Parathyroid adenoma (tissue), 2 donors: ENCODE measurements at regions not wholly inside any gene's neighbourhood (a gene's known extent, or its start where the extent isn't known, plus 50 kb on each side); places are given as distances from the start of the nearest gene placed in this dataset.
"Not testable (repeated sequence)": the region's sequence is repeated elsewhere in the genome, so short reads cannot be mapped to it uniquely, and the experiment has no call there.

Experiments used
- H2AFZ ChIP-seq: fragments of 300-600 bp; sonication (generic); one replicate; pipeline ENCODE4 v1.7.0; 2017; ENCODE audit warnings: antibody characterized with exemption, mild to moderate bottlenecking
- H3K27ac ChIP-seq: fragments of 300-600 bp; sonication (generic); one replicate; pipeline ENCODE4 v1.7.0; 2017
- H3K27me3 ChIP-seq: fragments of 300-600 bp; sonication (generic); one replicate; pipeline ENCODE4 v1.7.0; 2017; ENCODE audit warnings: low read length; ENCODE audit not compliant: control insufficient read depth, insufficient read depth
- H3K36me3 ChIP-seq: fragments of 300-600 bp; sonication (generic); one replicate; pipeline ENCODE4 v1.7.0; 2017; ENCODE audit warnings: low read length; ENCODE audit not compliant: control insufficient read depth, insufficient read depth
- H3K4me1 ChIP-seq: fragments of 300-600 bp; sonication (generic); one replicate; pipeline ENCODE4 v1.7.0; 2017; ENCODE audit warnings: control low read depth
- H3K4me2 ChIP-seq: fragments of 300-600 bp; sonication (generic); one replicate; pipeline ENCODE4 v1.7.0; 2017; ENCODE audit warnings: low read length
- H3K4me3 ChIP-seq: fragments of 300-600 bp; sonication (generic); one replicate; pipeline ENCODE4 v1.7.0; 2017; ENCODE audit warnings: low read depth, low read length
- H3K79me2 ChIP-seq: fragments of 300-600 bp; sonication (generic); one replicate; pipeline ENCODE4 v1.7.0; 2017; ENCODE audit warnings: control low read depth
- H3K9ac ChIP-seq: fragments of 300-600 bp; sonication (generic); one replicate; pipeline ENCODE4 v1.7.0; 2017; ENCODE audit warnings: mild to moderate bottlenecking
- H3K9me3 ChIP-seq: fragments of 300-600 bp; sonication (generic); one replicate; pipeline ENCODE4 v1.7.0; 2017; ENCODE audit warnings: low read length; ENCODE audit not compliant: control insufficient read depth
- TF ChIP-seq, protein P1 (sequence below): fragments of 300-600 bp; sonication (generic); IDR thresholded peaks from one replicate; pipeline ENCODE4 v1.7.0; 2017; ENCODE audit warnings: antibody characterized with exemption, mild to moderate bottlenecking
- donor health status: primary hyperparathyroidism.

- Histone ChIP-seq H3K79me2 (no peaks in the 10 kb centered on the region), H3K36me3 (no peaks in the 10 kb centered on the region), H3K4me1 (no peaks in the 10 kb centered on the region), H3K4me3 (no peak overlapping the region), H3K9me3 (no peaks in the 10 kb centered on the region), H3K9ac (no peak overlapping the region), H3K27ac (no peak overlapping the region), H3K27me3 (no peaks in the 10 kb centered on the region), H2AFZ (no peak overlapping the region), H3K4me2 (no peak overlapping the region)
- TF ChIP-seq, protein P1, sequence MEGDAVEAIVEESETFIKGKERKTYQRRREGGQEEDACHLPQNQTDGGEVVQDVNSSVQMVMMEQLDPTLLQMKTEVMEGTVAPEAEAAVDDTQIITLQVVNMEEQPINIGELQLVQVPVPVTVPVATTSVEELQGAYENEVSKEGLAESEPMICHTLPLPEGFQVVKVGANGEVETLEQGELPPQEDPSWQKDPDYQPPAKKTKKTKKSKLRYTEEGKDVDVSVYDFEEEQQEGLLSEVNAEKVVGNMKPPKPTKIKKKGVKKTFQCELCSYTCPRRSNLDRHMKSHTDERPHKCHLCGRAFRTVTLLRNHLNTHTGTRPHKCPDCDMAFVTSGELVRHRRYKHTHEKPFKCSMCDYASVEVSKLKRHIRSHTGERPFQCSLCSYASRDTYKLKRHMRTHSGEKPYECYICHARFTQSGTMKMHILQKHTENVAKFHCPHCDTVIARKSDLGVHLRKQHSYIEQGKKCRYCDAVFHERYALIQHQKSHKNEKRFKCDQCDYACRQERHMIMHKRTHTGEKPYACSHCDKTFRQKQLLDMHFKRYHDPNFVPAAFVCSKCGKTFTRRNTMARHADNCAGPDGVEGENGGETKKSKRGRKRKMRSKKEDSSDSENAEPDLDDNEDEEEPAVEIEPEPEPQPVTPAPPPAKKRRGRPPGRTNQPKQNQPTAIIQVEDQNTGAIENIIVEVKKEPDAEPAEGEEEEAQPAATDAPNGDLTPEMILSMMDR: no peak
Measured at GRCh38 chr4:57182132-57182874, 72.1 kb upstream of the IGFBP7 start.

DNA sequence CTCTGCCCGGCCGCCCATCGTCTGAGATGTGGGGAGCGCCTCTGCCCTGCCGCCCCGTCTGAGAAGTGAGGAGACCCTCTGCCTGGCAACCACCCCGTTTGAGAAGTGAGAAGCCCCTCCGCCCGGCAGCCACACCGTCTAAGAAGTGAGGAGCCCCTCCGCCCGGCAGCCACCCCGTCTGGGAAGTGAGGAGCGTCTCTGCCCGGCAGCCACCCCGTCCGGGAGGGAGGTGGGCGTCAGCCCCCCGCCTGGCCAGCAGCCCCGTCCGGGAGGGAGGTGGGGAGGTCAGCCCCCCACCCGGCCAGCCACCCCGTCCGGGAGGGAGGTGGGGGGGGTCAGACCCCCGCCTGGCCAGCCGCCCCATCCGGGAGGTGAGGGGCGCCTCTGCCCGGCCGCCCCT lies 63.0 kb upstream of the IGFBP7 start:
- H3K36me3 ChIP-seq, H3K9me3 ChIP-seq, H3K4me3 ChIP-seq, H3K27ac ChIP-seq, H3K9ac ChIP-seq, H3K27me3 ChIP-seq, H3K79me2 ChIP-seq, H3K4me2 ChIP-seq, H2AFZ ChIP-seq, H3K4me1 ChIP-seq: not testable (repeated sequence)

DNA sequence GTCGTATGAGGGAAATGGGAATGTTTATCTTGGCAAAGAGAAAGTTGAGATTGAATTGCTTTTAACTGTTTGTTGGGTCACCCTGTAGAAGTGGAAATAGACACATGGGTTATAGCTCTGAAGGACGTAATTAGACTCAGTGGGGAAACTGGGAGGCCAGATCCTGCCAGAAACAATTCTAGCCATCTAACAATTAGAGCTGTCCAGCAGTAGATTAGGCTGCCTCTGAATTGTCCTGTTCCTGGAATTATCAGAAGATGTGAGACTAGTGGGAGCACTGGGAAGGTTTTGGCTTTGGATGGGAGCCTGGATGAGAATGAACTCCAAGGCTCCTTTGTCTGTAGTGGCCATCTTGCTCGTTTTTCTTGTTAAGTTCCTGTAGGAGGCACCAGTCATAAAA lies 61.9 kb upstream of the IGFBP7 start:
- no peaks in the 10 kb centered on the region for H3K9me3 ChIP-seq
- TF ChIP-seq, protein P1: no peak
- H3K79me2 ChIP-seq: no peaks in the 10 kb centered on the region
- no peaks in the 10 kb centered on the region for H3K4me1 ChIP-seq
- no peak overlapping the region for H3K4me2 ChIP-seq
- H3K36me3 ChIP-seq: no peaks in the 10 kb centered on the region
- no peak overlapping the region for H3K27ac ChIP-seq
- H3K27me3 ChIP-seq: no peaks in the 10 kb centered on the region
- H3K4me3 ChIP-seq: no peak overlapping the region
- H3K9ac ChIP-seq: no peak overlapping the region
- no peak overlapping the region for H2AFZ ChIP-seq

DNA sequence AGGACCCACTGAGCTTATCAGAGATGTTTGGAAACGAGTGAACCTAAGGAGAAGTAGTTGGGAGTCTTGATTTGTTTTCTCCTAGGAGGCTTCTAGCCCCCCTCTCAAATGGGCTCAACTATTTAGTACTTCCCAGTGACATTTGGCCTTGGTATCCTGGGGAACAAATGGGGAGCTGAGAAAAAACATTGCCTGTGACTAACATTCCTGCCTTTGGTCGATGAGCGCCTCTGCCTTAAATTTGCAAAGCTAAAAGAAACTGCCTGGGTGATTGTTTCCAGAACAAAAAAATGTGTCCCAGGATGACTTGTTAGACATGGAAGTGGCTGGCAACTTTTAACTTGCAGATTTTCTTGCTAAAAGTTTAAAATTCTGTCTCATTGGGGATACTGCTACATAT lies 58.8 kb upstream of the IGFBP7 start:
- Histone ChIP-seq H3K4me1 (no peaks in the 10 kb centered on the region), H3K79me2 (no peaks in the 10 kb centered on the region), H3K36me3 (no peaks in the 10 kb centered on the region), H3K9ac (no peak overlapping the region), H3K4me2 (no peak overlapping the region), H2AFZ (no peak overlapping the region), H3K27me3 (no peaks in the 10 kb centered on the region), H3K9me3 (peaks cover 3% of the 10 kb centered on the region), H3K27ac (no peak overlapping the region), H3K4me3 (no peak overlapping the region)
- TF ChIP-seq, protein P1: no peak

DNA sequence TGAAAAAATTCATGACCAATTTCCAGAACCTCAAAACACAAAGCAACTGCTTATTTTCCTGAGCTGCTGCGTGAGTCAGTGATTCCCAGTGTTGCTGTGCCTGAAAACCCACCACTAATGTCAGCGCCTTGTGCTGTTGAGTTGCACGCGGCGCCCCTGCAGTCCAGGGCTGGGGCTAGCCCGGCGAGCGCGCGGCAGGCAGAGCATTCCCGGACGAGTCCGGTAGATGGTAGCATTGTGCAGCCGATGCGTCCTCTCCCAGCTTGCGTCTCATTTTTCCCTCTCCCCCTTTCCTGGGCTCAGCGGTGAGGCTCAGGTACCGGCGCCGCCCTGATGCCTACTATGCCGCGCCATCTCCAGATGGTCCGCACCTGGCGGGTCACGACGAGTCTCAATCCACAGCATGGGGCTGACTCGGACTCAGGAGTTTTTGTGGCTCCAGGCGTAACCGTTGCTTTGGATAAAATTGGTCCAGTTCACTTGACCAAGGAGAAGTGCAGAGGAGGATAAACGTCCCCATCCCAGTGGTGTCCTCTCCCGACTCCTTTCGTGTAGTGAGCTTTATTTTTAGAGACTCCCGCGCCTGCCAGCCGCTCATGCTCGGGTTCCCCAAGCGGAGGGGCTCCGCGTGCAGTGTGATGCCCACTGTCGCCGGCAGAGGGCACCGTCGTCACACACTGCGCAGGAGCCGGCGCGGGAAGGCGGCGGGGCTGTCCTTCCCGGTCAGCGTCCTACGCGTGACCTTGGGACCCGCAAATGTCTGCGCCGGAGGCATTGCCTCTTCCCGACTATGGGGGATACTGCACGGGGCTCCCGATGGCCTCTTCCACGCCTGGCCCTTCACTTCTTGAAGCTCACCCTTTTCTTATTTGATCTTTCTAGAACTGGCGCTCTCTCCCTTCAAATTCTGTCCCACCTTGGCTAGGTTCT lies 53.6 kb upstream of the IGFBP7 start:
- H3K4me1 ChIP-seq: no peaks in the 10 kb centered on the region
- H3K79me2 ChIP-seq: no peaks in the 10 kb centered on the region
- TF ChIP-seq, protein P1: peak; percentile 80
- no peak overlapping the region for H3K27ac ChIP-seq
- H3K27me3 ChIP-seq: no peaks in the 10 kb centered on the region
- peak overlapping the region; percentile 76 for H3K4me2 ChIP-seq
- no peak overlapping the region for H3K9ac ChIP-seq
- no peaks in the 10 kb centered on the region for H3K36me3 ChIP-seq
- H3K4me3 ChIP-seq: peak overlapping the region; percentile 61
- H2AFZ ChIP-seq: peak overlapping the region; percentile 84
- H3K9me3 ChIP-seq: peaks cover 3% of the 10 kb centered on the region
